NCI-H146 treated with DMSO at 0.1 percent for 48 hours (cell line): ENCODE measurements at regions not wholly inside any gene's neighbourhood (a gene's known extent, or its start where the extent isn't known, plus 50 kb on each side); places are given as distances from the start of the nearest gene placed in this dataset.

Experiments used
- DNase-seq: peaks from one replicate; lab custom pipeline; 2025; ENCODE audit not compliant: unreplicated experiment; lab: John Stamatoyannopoulos, UW

- DNase-seq = no peak
These were observed 960.2 kb downstream of the SQOR start for GRCh38 chr15:46595016-46595415.

- no peak for DNase-seq
These were observed 972.2 kb downstream of the SQOR start for GRCh38 chr15:46607077-46607476.

GRCh38 chr15:46616033-46616432 is 981.2 kb downstream of the SQOR start:
- no peak for DNase-seq

GRCh38 chr15:46617507-46617906 is 982.7 kb downstream of the SQOR start:
- no peak for DNase-seq

GRCh38 chr15:46618984-46619383 is 984.2 kb downstream of the SQOR start:
- no peak for DNase-seq

GRCh38 chr15:46620392-46621013 is 985.7 kb downstream of the SQOR start:
- no peak for DNase-seq

- no peak for DNase-seq
These were observed 988.0 kb downstream of the SQOR start for GRCh38 chr15:46622851-46623250.

- DNase-seq = peak; percentile 20
These were observed 1001.4 kb downstream of the SQOR start for GRCh38 chr15:46636206-46636605.

- no peak for DNase-seq
These were observed 1010.0 kb downstream of the SQOR start for GRCh38 chr15:46644501-46645481.

- no peak for DNase-seq
These were observed 1011.7 kb downstream of the SQOR start for GRCh38 chr15:46646490-46646889.

- no peak for DNase-seq
These were observed 1012.2 kb downstream of the SQOR start for GRCh38 chr15:46647046-46647445.

GRCh38 chr15:46652266-46652665 is 1017.4 kb downstream of the SQOR start:
- peak; percentile 43 for DNase-seq

- no peak for DNase-seq
These were observed 1020.2 kb downstream of the SQOR start for GRCh38 chr15:46654993-46655392.

- DNase-seq = no peak
These were observed 1025.4 kb downstream of the SQOR start for GRCh38 chr15:46660096-46660842.

- DNase-seq = no peak
These were observed 1035.4 kb downstream of the SQOR start for GRCh38 chr15:46670258-46670657.

GRCh38 chr15:46671336-46671735 is 1036.5 kb downstream of the SQOR start:
- DNase-seq = no peak

GRCh38 chr15:46672041-46672440 is 1037.2 kb downstream of the SQOR start:
- no peak for DNase-seq

- DNase-seq = peak; percentile 9
These were observed 1040.8 kb upstream of the SEMA6D start for GRCh38 chr15:46676233-46677206.

- no peak for DNase-seq
These were observed 1039.8 kb upstream of the SEMA6D start for GRCh38 chr15:46677491-46677890.

GRCh38 chr15:46681901-46682300 is 1035.4 kb upstream of the SEMA6D start:
- no peak for DNase-seq
